NB4 (cell line): ENCODE measurements at regions not wholly inside any gene's neighbourhood (a gene's known extent, or its start where the extent isn't known, plus 50 kb on each side); places are given as distances from the start of the nearest gene placed in this dataset.

ENCODE experiments used
- DNase-seq: peaks from one replicate; pipeline ENCODE4 v3.0.0; 2010; ENCODE audit warnings: low read depth
- H3K4me3 ChIP-seq: one replicate; pipeline ENCODE4 v1.5.1; 2011; ENCODE audit warnings: mild to moderate bottlenecking, low read depth, low read length, moderate library complexity
- MYC ChIP-seq: IDR thresholded peaks from 2 replicates; pipeline ENCODE4 v1.6.1; 2011; ENCODE audit warnings: low read depth, low read length
- POLR2A ChIP-seq: IDR thresholded peaks from 2 replicates; pipeline ENCODE4 v1.6.1; 2011; ENCODE audit warnings: mild to moderate bottlenecking; ENCODE audit not compliant: insufficient read length; ENCODE audit errors: extremely low read depth
- TF ChIP-seq, protein P1 (sequence below): IDR thresholded peaks from 2 replicates; pipeline ENCODE4 v1.6.1; 2011; ENCODE audit warnings: low read depth, low read length
- TF ChIP-seq, protein P2 (sequence below): IDR thresholded peaks from one replicate; pipeline ENCODE4 v1.5.1; 2012; ENCODE audit warnings: low read depth, low read length

DNA sequence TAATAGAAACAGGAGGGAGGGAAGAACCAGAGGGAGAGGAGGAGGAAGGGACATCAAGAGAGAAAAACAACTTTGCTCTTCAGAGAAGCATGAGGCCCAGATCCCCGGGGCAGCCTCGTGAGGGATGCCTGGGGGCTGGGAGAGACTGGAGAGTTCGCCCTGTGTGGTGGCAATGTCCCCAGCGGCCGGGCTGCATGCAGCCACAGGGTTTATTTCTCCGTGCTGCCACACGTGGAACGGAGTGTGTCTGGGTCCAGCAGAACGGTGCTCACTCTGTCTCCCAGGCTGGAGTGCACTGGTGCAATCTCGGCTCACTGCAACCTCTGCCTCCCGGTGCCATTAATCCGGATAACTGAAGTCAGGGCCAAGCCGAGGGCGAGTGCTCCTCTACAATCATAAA, 257.7 kb downstream of the ACTR3B start:
- no peak overlapping the region for H3K4me3 ChIP-seq
- DNase-seq: no peak
- TF ChIP-seq, protein P1, sequence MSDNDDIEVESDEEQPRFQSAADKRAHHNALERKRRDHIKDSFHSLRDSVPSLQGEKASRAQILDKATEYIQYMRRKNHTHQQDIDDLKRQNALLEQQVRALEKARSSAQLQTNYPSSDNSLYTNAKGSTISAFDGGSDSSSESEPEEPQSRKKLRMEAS: no peak
- TF ChIP-seq POLR2A: no peak
- TF ChIP-seq MYC: no peak
- TF ChIP-seq, protein P2, sequence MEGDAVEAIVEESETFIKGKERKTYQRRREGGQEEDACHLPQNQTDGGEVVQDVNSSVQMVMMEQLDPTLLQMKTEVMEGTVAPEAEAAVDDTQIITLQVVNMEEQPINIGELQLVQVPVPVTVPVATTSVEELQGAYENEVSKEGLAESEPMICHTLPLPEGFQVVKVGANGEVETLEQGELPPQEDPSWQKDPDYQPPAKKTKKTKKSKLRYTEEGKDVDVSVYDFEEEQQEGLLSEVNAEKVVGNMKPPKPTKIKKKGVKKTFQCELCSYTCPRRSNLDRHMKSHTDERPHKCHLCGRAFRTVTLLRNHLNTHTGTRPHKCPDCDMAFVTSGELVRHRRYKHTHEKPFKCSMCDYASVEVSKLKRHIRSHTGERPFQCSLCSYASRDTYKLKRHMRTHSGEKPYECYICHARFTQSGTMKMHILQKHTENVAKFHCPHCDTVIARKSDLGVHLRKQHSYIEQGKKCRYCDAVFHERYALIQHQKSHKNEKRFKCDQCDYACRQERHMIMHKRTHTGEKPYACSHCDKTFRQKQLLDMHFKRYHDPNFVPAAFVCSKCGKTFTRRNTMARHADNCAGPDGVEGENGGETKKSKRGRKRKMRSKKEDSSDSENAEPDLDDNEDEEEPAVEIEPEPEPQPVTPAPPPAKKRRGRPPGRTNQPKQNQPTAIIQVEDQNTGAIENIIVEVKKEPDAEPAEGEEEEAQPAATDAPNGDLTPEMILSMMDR: no peak

DNA sequence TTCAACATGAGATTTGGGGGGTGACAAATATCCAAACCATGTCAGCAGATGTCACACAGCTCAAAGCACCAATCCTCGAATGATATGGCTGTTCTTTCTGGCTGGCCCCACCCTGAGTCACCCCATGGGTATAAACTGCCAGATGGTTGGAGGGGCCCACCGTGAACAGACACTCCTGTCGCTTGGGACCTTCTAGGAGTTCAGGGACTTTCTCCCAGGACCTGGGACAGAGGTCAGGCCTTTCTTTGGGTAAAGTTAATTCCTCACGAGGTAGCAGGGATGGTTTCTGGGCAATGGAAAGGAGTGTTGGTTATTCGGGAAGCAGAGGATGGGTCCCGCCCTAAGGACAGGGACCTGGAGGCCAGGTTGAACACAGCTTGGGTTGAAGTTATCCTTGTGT, 262.0 kb downstream of the ACTR3B start:
- H3K4me3 ChIP-seq: no peak overlapping the region
- DNase-seq: no peak
- no peak for TF ChIP-seq MYC
- no peak for TF ChIP-seq POLR2A
- TF ChIP-seq, protein P1: no peak
- TF ChIP-seq, protein P2: no peak

DNA sequence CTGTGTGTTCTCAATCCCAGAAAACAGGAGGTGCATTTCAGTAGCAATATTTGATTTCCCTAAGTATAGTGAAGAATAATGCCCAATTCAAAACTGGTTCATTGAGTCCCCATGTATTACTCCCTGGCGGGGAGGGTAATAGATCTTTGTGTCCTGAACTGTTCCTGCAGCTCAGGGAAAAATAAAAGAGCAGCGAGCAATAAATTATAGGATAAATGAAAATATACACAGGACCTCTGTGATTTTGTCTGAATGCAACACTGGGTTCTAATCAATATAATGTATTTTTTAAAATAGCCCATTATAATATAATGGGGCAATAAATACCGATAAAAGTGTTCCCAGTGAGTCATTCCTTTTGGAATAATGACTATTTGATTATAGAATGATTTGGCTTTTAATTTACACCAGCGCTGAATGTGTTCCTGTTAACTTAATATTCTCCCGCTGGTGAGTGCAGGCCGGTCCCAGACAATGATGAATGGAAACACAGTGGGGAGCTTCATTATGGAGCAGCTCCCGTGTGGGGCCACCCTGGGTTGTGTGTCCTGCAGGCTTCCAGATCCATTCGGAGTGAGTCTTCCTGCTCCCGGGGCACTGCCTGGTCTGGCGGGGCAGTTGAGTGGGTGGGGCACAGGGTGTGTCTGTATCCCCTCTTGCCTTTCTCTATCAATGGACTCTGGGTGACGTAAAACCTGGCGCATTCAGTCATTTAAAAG, 263.1 kb downstream of the ACTR3B start:
- TF ChIP-seq POLR2A (no peak), MYC (no peak)
- TF ChIP-seq, protein P1: no peak
- TF ChIP-seq, protein P2: no peak

DNA sequence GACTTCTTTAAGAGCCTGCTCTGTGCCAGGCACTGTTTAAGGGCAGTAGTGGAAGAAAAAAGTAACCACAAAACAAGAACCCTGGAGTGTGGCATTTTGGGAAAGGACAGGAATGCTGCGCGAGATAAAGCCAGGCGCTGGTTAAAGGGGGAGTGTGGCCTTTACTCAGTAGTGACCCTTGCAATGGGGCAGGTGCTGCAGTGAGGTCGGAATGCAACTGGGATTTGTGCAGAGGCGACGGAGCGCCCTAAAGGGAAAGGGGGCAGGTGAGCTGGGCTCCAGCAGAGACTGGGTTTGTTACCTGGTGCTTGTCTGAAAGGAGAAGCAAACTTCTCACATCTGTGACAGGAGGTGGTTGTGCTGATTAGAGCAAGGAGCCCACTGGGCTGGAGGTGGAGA, 263.6 kb downstream of the ACTR3B start:
- DNase-seq: no peak
- H3K4me3 ChIP-seq: no peak overlapping the region
- TF ChIP-seq, protein P2: no peak
- TF ChIP-seq, protein P1: no peak

More for the DNA sequence above, 263.1 kb downstream of the ACTR3B start:
- H3K4me3 ChIP-seq: no peak overlapping the region
- no peak for DNase-seq

DNA sequence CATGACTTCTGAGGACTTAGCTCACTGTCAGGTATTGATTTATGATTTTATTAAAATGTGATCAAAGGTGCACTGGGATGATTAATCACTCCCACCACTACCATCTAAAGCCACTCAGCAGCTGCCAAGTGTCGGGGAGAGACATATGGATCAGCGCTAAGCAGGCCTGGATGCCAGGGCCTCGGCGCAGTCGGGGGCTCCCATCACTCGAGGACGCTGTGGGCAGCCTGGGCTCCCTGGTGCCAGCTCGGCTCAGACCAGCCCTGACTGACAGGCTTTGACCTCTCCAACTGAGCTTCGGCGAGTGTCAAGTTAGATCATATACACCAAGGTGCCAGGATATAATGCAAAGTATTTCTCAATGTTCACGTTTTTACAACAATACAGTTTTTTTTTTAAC, 267.7 kb downstream of the ACTR3B start:
- no peak for DNase-seq
- TF ChIP-seq POLR2A: no peak
- H3K4me3 ChIP-seq: no peak overlapping the region

DNA sequence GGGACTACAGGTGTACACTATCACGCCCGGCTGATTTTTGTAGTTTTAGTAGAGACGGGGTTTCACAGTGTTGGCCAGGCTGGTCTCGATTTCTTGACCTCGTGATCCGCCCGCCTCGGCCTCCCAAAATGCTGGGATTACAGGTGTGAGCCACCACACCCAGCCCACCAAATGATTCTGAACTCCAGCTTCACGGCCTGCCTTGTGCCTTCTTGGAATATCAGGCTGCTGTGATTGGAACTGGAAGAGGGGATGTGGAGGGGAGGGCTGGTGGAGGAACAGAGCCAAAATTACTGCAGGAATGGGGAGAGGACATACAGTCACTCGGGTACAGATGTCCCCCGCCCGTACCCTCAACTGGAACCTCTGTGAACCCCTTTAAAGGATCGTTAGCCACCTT, 268.4 kb downstream of the ACTR3B start:
- no peak overlapping the region for H3K4me3 ChIP-seq
- no peak for TF ChIP-seq POLR2A
- no peak for TF ChIP-seq MYC
- no peak for DNase-seq

DNA sequence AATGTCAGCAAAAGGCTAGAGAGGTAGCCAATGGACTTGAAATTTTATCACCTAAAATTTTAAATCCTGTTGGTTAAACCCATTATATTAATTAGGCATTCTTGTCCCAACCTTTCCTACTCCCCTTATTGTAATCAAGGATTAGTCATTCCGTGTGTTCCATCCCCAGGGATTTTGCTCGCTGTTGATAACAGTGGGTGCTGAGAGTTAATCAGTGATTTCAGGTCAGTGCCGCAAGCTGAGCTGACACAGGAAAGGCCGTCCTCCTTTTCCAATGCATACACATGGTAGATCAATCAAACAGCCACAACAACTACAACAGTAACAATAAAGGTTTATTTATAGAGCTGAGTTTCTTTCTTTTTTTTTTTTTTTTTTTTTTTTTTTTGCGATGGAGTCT, 271.4 kb downstream of the ACTR3B start:
- H3K4me3 ChIP-seq: no peak overlapping the region
- no peak for DNase-seq

More for the DNA sequence above, 271.4 kb downstream of the ACTR3B start:
- TF ChIP-seq POLR2A (no peak), MYC (no peak)
- TF ChIP-seq, protein P1: no peak
- TF ChIP-seq, protein P2: no peak
